ENCODE measurements at regions not wholly inside any gene's neighbourhood (a gene's known extent, or its start where the extent isn't known, plus 50 kb on each side); places are given as distances from the start of the nearest gene placed in this dataset.
"Not testable (repeated sequence)": the region's sequence is repeated elsewhere in the genome, so short reads cannot be mapped to it uniquely, and the experiment has no call there.

DNA sequence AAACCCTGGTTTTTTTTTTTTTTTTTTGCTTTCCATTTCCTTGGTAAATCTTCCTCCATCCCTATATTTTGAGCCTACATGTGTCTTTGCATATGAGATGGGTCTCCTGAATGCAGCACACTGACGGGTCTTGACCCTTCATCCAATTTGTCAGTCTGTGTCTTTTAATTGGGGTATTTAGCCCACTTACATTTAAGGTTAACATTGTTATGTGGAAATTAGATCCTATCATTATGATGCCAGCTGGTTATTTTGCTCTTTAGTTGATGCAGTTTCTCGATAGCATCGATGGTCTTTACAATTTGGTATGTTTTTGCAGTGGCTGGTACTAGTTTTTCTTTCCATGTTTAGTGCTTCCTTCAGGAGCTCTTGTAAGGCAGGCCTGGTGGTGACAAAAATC is 603.2 kb upstream of the MAP3K7 start:
- DNase-seq; H3K4me1 Mint-ChIP-seq; ATAC-seq (ENCODE audit: low read depth in 2 of 2); H3K27ac Mint-ChIP-seq; H3K36me3 Mint-ChIP-seq; H3K27me3 Mint-ChIP-seq; H3K4me3 Mint-ChIP-seq: not testable (repeated sequence)
- H3K9me3 Mint-ChIP-seq, result peaks cover 6 to 21% (median 13%) of the 10 kb centered on the region in 7 donors

DNA sequence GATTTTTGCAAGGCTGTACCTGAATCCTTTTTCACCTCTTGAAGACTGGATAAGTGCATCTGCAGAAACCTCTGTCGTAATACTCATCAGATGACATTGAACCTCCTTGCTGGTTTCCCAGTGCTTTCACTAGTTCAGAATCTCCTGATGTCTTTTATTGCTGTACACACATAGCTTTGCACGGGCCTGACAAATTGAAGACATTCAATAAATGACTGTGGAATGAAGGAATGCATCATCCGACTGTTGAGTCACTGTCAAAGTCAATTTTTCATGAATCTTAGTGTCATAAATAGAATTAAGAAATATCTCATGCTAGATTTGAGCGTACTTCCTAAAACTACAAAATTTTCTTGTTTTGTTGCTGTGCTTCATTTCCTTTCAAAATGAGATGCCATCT is 598.2 kb upstream of the MAP3K7 start:
- no peak overlapping the region for H3K4me3 Mint-ChIP-seq
- H3K27me3 Mint-ChIP-seq, result peaks cover 0 to 4% (median 0%) of the 10 kb centered on the region in 3 donors
- ATAC-seq (ENCODE audit: low read depth in 2 of 2) (no peak), DNase-seq (no peak)
- H3K36me3 Mint-ChIP-seq, result no peaks in the 10 kb centered on the region
- no peak overlapping the region for H3K27ac Mint-ChIP-seq
- peaks cover 4 to 22% (median 9%) of the 10 kb centered on the region in 7 donors for H3K9me3 Mint-ChIP-seq
- H3K4me1 Mint-ChIP-seq, result no peaks in the 10 kb centered on the region

GRCh38 chr6:91181416-91181815 is 594.5 kb upstream of the MAP3K7 start:
- H3K4me3 Mint-ChIP-seq, result no peak overlapping the region
- no peaks in the 10 kb centered on the region for H3K36me3 Mint-ChIP-seq

GRCh38 chr6:91173651-91174050 is 586.8 kb upstream of the MAP3K7 start:
- Mint-ChIP-seq H3K27me3 (no peaks in the 10 kb centered on the region), H3K36me3 (no peaks in the 10 kb centered on the region), H3K4me3 (no peak overlapping the region), H3K27ac (no peak overlapping the region), H3K4me1 (peaks cover 0 to 2% (median 0%) of the 10 kb centered on the region in 3 donors), H3K9me3 (no peaks in the 10 kb centered on the region)
- no peak for ATAC-seq (ENCODE audit: low read depth in 2 of 2)
- no peak for DNase-seq

More at GRCh38 chr6:91181416-91181815, 594.5 kb upstream of the MAP3K7 start:
- no peak for ATAC-seq (ENCODE audit: low read depth in 2 of 2)
- Mint-ChIP-seq H3K27ac (no peak overlapping the region), H3K4me1 (no peaks in the 10 kb centered on the region), H3K27me3 (peaks cover 0 to 4% (median 0%) of the 10 kb centered on the region in 3 donors), H3K9me3 (peaks cover 0 to 16% (median 3%) of the 10 kb centered on the region in 7 donors)
- DNase-seq, result no peak

DNA sequence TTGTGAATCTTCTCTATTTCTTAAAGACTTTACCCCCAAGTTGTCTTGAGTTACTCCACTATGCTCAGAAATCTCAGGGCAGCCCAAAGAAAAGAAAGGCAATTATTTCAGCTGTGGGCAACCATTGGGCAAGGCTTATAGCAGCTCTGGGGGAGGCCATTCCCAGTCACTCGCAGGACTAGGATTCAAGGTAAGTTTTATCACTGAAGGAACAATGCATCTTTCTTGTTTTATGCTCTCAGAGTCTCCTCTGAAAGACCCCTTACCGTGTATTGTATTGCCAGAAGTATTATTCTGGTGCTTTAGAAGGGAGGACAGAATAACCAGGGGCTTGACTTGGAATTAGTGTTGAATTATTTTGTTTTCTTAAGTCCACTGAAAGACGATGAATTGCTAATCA is 586.3 kb upstream of the MAP3K7 start:
- no peak overlapping the region for H3K27ac Mint-ChIP-seq
- DNase-seq (no peak), ATAC-seq (ENCODE audit: low read depth in 2 of 2) (no peak)
- H3K36me3 Mint-ChIP-seq, result no peaks in the 10 kb centered on the region
- H3K4me3 Mint-ChIP-seq, result no peak overlapping the region
- no peaks in the 10 kb centered on the region for H3K27me3 Mint-ChIP-seq
- peaks cover 0 to 2% (median 0%) of the 10 kb centered on the region in 3 donors for H3K4me1 Mint-ChIP-seq
- no peaks in the 10 kb centered on the region for H3K9me3 Mint-ChIP-seq

- no peaks in the 10 kb centered on the region for H3K27me3 Mint-ChIP-seq
- ATAC-seq (ENCODE audit: low read depth in 2 of 2) (no peak), DNase-seq (no peak)
- no peaks in the 10 kb centered on the region for H3K36me3 Mint-ChIP-seq
- peaks cover 0 to 2% (median 0%) of the 10 kb centered on the region in 3 donors for H3K4me1 Mint-ChIP-seq
- H3K9me3 Mint-ChIP-seq, result no peaks in the 10 kb centered on the region
- no peak overlapping the region for H3K27ac Mint-ChIP-seq
- no peak overlapping the region for H3K4me3 Mint-ChIP-seq
Measured at GRCh38 chr6:91171754-91172462, 585.0 kb upstream of the MAP3K7 start.

GRCh38 chr6:91167846-91168245 is 581.0 kb upstream of the MAP3K7 start:
- Mint-ChIP-seq H3K9me3 (no peaks in the 10 kb centered on the region), H3K27me3 (no peaks in the 10 kb centered on the region), H3K4me3 (no peak overlapping the region), H3K27ac (no peak overlapping the region), H3K4me1 (peaks cover 0 to 2% (median 0%) of the 10 kb centered on the region in 3 donors), H3K36me3 (no peaks in the 10 kb centered on the region)
- ATAC-seq (ENCODE audit: low read depth in 2 of 2) (no peak), DNase-seq (no peak)

GRCh38 chr6:91166271-91167046 is 579.6 kb upstream of the MAP3K7 start:
- Mint-ChIP-seq H3K4me3 (no peak overlapping the region), H3K36me3 (no peaks in the 10 kb centered on the region), H3K27me3 (no peaks in the 10 kb centered on the region), H3K4me1 (peaks cover 0 to 2% (median 0%) of the 10 kb centered on the region in 3 donors), H3K27ac (no peak overlapping the region), H3K9me3 (no peaks in the 10 kb centered on the region)
- ATAC-seq (ENCODE audit: low read depth in 2 of 2) (no peak), DNase-seq (no peak)

DNA sequence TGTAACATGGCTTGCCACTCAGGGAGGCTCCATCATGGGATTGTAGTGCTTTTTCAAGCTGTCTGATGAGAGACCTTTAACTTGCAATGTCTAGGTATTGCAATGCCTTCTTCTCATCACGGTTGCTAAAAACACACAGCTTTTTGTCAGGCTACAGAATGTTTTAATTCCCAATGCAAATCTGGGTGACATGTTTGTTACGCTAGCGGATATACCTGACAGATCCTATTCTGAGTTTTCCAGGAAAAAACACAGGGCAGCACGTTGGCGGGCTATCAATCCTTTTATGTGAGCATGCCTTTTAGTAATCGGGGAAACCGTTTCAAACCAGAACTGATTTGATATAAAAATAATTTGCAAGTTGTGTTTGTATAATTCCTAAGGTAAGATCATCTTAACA is 577.2 kb upstream of the MAP3K7 start:
- H3K36me3 Mint-ChIP-seq, result no peaks in the 10 kb centered on the region
- H3K4me1 Mint-ChIP-seq, result no peaks in the 10 kb centered on the region
- no peak for DNase-seq
- no peak overlapping the region for H3K4me3 Mint-ChIP-seq
- H3K9me3 Mint-ChIP-seq, result no peaks in the 10 kb centered on the region
- no peak for ATAC-seq (ENCODE audit: low read depth in 2 of 2)
- no peak overlapping the region for H3K27ac Mint-ChIP-seq
- H3K27me3 Mint-ChIP-seq, result no peaks in the 10 kb centered on the region

DNA sequence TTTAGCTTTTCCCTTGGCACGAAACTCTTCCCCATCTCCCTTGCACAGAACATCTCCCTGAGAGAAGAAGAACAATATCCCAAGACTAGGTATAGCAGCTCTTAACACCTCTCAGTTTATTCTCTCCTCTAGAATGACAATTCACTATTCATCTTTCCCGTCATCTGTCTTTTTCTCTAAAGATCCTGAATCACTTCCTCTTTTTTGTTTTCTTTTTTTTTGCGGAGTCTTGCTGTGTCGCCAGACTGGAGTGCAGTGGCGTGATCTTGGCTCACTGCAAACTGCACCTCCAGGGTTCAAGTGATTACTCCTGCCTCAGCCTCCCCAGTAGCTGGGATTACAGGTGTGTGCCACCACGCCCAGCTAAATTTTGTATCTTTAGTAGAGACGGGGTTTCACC is 574.4 kb upstream of the MAP3K7 start:
- Mint-ChIP-seq H3K27me3 (no peaks in the 10 kb centered on the region), H3K4me3 (peak overlapping the region in 1 of 8 donors; percentile 66), H3K27ac (no peak overlapping the region), H3K4me1 (no peaks in the 10 kb centered on the region), H3K9me3 (no peaks in the 10 kb centered on the region), H3K36me3 (no peaks in the 10 kb centered on the region)
- ATAC-seq (ENCODE audit: low read depth in 2 of 2) (no peak), DNase-seq (no peak)

- ATAC-seq (ENCODE audit: low read depth in 2 of 2), result peak; percentile 23 to 35
- Mint-ChIP-seq H3K27me3 (peaks cover 0 to 7% (median 0%) of the 10 kb centered on the region in 3 donors), H3K9me3 (peaks cover 0 to 4% (median 0%) of the 10 kb centered on the region in 7 donors), H3K4me1 (peaks cover 0 to 8% (median 0%) of the 10 kb centered on the region in 3 donors), H3K27ac (peak overlapping the region in 1 of 6 donors; percentile 73), H3K36me3 (no peaks in the 10 kb centered on the region), H3K4me3 (no peak overlapping the region)
- no peak for DNase-seq
Measured at GRCh38 chr6:91155129-91155785, 568.4 kb upstream of the MAP3K7 start.

DNA sequence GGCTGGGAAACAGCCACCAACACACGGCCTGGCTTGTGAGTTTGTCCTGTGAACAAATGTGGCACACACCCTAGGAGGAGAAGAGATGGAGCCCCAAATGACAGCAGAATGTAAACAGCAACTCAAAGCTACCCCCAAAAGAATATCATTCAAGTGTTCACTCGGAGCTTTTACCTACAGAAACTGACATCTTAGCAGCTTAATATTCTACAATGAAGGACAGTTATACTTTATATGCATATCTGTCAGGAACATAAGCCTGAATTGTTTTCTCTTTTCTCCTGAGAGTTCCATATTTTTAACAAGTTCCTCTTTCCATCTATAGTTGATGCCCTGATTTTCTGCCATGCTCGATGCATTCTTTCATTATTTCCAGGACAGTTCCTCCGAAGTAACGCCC is 566.0 kb upstream of the MAP3K7 start:
- no peak overlapping the region for H3K27ac Mint-ChIP-seq
- H3K4me1 Mint-ChIP-seq, result peaks cover 0 to 8% (median 0%) of the 10 kb centered on the region in 3 donors
- H3K36me3 Mint-ChIP-seq, result no peaks in the 10 kb centered on the region
- no peak overlapping the region for H3K4me3 Mint-ChIP-seq
- H3K9me3 Mint-ChIP-seq, result peaks cover 0 to 4% (median 0%) of the 10 kb centered on the region in 7 donors
- H3K27me3 Mint-ChIP-seq, result peaks cover 0 to 7% (median 4%) of the 10 kb centered on the region in 3 donors
- DNase-seq (no peak), ATAC-seq (ENCODE audit: low read depth in 2 of 2) (no peak)

DNA sequence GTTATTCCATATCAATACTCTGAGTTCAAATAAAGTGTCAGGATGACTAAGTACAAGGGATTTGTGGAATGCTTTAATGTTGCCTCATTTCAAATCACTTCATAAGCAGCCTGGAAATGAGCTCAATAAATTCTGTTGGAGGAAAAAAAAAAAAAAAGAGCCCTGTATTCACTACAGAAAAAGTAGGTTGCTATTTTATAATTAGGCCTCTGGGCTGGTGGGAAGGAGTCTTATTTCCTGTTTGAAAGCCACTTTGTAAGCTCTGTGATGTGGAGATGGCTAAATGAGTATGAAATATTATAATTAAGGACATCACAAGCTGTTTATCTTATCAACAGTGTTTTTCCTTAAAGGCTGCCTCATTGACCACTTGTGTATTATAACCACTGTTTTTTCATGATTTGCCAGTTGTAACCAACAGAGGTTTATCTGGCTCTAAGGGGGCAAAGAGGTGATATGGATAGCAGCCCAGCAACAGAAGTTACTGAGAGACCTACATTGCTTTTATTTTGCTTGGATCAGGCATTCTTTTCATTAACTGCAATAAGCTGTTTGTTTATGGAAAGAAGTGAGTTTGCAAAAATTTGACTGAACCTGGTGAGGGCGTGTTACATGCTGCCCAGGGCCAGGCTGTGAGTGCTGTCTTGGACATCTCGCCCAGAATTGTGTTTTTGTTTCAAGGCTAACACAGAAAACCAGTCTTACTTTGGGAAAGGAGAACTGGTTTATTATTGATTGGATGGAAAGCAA is 563.3 kb upstream of the MAP3K7 start:
- DNase-seq (no peak), ATAC-seq (ENCODE audit: low read depth in 2 of 2) (no peak)
- no peak overlapping the region for H3K4me3 Mint-ChIP-seq
- H3K9me3 Mint-ChIP-seq, result peaks cover 0 to 4% (median 3%) of the 10 kb centered on the region in 7 donors
- H3K4me1 Mint-ChIP-seq, result peaks cover 0 to 8% (median 0%) of the 10 kb centered on the region in 3 donors
- H3K27me3 Mint-ChIP-seq, result peaks cover 0 to 7% (median 4%) of the 10 kb centered on the region in 3 donors
- no peak overlapping the region for H3K27ac Mint-ChIP-seq
- H3K36me3 Mint-ChIP-seq, result no peaks in the 10 kb centered on the region
